ENCODE measurements at regions not wholly inside any gene's neighbourhood (a gene's known extent, or its start where the extent isn't known, plus 50 kb on each side); places are given as distances from the start of the nearest gene placed in this dataset.

DNA sequence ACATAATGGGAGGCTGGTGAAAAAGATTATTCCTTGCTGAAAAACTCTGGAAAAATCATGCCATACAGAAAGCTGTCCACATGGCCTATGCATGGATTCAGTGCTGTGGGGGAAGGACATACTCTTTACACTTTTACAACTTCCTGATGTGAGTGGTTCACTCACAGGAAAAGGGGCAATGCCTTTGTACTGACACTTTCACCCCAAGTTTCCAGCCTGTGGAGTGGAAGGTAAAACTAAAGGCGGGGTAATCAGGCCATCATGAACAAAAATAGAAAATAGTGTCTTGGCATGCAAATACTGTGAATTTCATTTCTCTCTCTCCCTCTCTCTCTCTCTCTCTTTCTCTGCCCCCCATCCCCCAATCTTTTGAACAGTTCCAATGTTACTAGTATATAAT lies 281.8 kb downstream of the ETS1 start:
- no peak for DNase-seq
- Histone ChIP-seq H3K27me3 (no peaks in the 10 kb centered on the region), H3K4me1 (no peaks in the 10 kb centered on the region), H3K27ac (no peak overlapping the region), H3K4me3 (no peak overlapping the region), H3K36me3 (no peaks in the 10 kb centered on the region), H3K9me3 (no peaks in the 10 kb centered on the region)
- intact Hi-C loops (cut with DNase I; ENCODE audit: low total_unique reads) = no loop called here
- TF ChIP-seq POLR2A (IDR thresholded peaks at IDR 0.05) (no peak), CTCF (IDR thresholded peaks at IDR 0.05) (no peak)

DNA sequence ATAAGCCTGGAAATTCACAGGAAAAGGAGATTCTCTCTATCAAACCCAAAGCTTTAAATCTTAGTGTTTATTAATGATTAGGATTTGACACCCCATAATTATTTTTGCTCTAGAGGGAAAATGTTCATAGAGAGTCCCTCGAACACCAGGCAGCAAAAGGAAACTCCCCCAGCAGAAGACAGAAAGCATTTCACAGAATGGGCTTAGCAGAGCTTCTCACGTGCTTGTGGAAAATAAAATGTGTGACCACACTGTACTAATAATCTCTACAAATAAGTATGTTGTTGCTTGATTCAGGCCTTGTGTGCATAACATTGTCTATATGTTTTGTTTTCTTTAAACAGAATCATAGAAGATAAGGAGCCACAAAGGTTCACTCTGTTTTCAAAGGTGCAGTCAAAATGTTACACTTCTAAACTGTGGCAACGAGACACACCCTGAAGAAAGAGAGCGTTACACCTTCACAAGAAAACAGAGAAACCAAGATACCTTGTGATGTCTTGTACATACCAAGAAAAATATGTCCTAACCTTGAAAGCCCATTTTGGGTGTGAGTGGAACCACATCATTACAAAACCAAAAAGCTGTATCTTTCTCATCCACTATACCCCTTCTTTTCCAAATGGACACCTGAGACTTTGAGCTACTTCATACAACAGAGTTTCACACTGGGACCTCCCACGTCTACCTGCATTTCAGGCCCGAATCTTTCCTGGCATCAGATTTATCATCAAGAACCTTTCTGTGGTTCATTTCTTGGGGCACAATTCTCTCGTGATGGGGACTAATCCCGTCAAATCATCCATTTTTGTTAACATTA lies 282.5 kb downstream of the ETS1 start:
- no peak for TF ChIP-seq CTCF (IDR thresholded peaks at IDR 0.05)
- TF ChIP-seq POLR2A (IDR thresholded peaks at IDR 0.05) = no peak
- intact Hi-C loops (cut with DNase I; ENCODE audit: low total_unique reads) = no loop called here
- no peak overlapping the region for H3K27ac ChIP-seq

GRCh38 chr11:128304116-128304515 lies 283.2 kb downstream of the ETS1 start:
- no peak for DNase-seq
- H3K36me3 ChIP-seq = no peaks in the 10 kb centered on the region
- H3K4me1 ChIP-seq = no peaks in the 10 kb centered on the region
- no peak overlapping the region for H3K4me3 ChIP-seq
- no peaks in the 10 kb centered on the region for H3K27me3 ChIP-seq
- TF ChIP-seq CTCF (IDR thresholded peaks at IDR 0.05) (no peak), POLR2A (IDR thresholded peaks at IDR 0.05) (no peak)
- intact Hi-C loops (cut with DNase I; ENCODE audit: low total_unique reads) = no loop called here
- no peaks in the 10 kb centered on the region for H3K9me3 ChIP-seq
- no peak overlapping the region for H3K27ac ChIP-seq

More for the DNA sequence above, 282.5 kb downstream of the ETS1 start:
- H3K36me3 ChIP-seq = no peaks in the 10 kb centered on the region
- DNase-seq = no peak
- H3K4me3 ChIP-seq = no peak overlapping the region
- no peaks in the 10 kb centered on the region for H3K9me3 ChIP-seq
- no peaks in the 10 kb centered on the region for H3K4me1 ChIP-seq
- H3K27me3 ChIP-seq = no peaks in the 10 kb centered on the region

- TF ChIP-seq CTCF (IDR thresholded peaks at IDR 0.05) = no peak
- no peak for TF ChIP-seq POLR2A (IDR thresholded peaks at IDR 0.05)
- no peak for DNase-seq
- no peaks in the 10 kb centered on the region for H3K4me1 ChIP-seq
- no peaks in the 10 kb centered on the region for H3K9me3 ChIP-seq
- H3K27me3 ChIP-seq = no peaks in the 10 kb centered on the region
- no peak overlapping the region for H3K4me3 ChIP-seq
- H3K36me3 ChIP-seq = no peaks in the 10 kb centered on the region
- H3K27ac ChIP-seq = no peak overlapping the region
- intact Hi-C loops (cut with DNase I; ENCODE audit: low total_unique reads) = no loop called here
Observed at GRCh38 chr11:128303383-128303782, 284.0 kb downstream of the ETS1 start.

- Histone ChIP-seq H3K4me3 (no peak overlapping the region), H3K36me3 (no peaks in the 10 kb centered on the region), H3K9me3 (no peaks in the 10 kb centered on the region), H3K27me3 (no peaks in the 10 kb centered on the region), H3K4me1 (no peaks in the 10 kb centered on the region), H3K27ac (no peak overlapping the region)
- intact Hi-C loops (cut with DNase I; ENCODE audit: low total_unique reads) = no loop called here
- no peak for DNase-seq
- TF ChIP-seq CTCF (IDR thresholded peaks at IDR 0.05) = no peak
- TF ChIP-seq POLR2A (IDR thresholded peaks at IDR 0.05) = no peak
Observed at GRCh38 chr11:128302425-128303186, 284.8 kb downstream of the ETS1 start.

Measured in uterus (tissue), 3 donors.